ENCODE measurements at regions not wholly inside any gene's neighbourhood (a gene's known extent, or its start where the extent isn't known, plus 50 kb on each side); places are given as distances from the start of the nearest gene placed in this dataset.

GRCh38 chr14:101209594-101209993 is 306.1 kb upstream of the RTL1 start:
- H2AFZ ChIP-seq (ENCODE audit: low read depth, low read length): no peak overlapping the region
- no peaks in the 10 kb centered on the region for H3K36me3 ChIP-seq (replicated peaks; ENCODE audit: low read depth, low read length)
- no peaks in the 10 kb centered on the region for H3K27me3 ChIP-seq (ENCODE audit: low read depth, low read length)
- H3K9me3 ChIP-seq (ENCODE audit: insufficient read depth, low read length): peaks cover 7% of the 10 kb centered on the region; the same call in 1 of the 2 replicates
- no peak overlapping the region for H3K4me2 ChIP-seq (ENCODE audit: low read length)
- no peak overlapping the region for H3K4me3 ChIP-seq (ENCODE audit: low read length)
- no peak overlapping the region for H3K27ac ChIP-seq (ENCODE audit: low read length)
- H4K20me1 ChIP-seq (ENCODE audit: insufficient read depth, low read length): no peaks in the 10 kb centered on the region
- no peaks in the 10 kb centered on the region for H3K79me2 ChIP-seq (ENCODE audit: low read length)
- TF ChIP-seq CTCF (IDR thresholded peaks at IDR 0.05; ENCODE audit: low read depth, low read length) (no peak), EZH2phosphoT487 (IDR thresholded peaks at IDR 0.05; ENCODE audit: low read depth) (no peak)
- H3K9ac ChIP-seq (ENCODE audit: low read length): no peak overlapping the region
- H3K4me1 ChIP-seq (ENCODE audit: low read length): no peaks in the 10 kb centered on the region

GRCh38 chr14:101215266-101215665 is 311.7 kb upstream of the RTL1 start:
- H3K27me3 ChIP-seq (ENCODE audit: low read depth, low read length): no peaks in the 10 kb centered on the region
- no peak overlapping the region for H3K4me2 ChIP-seq (ENCODE audit: low read length)
- no peak overlapping the region for H3K4me3 ChIP-seq (ENCODE audit: low read length)
- no peaks in the 10 kb centered on the region for H3K9me3 ChIP-seq (ENCODE audit: insufficient read depth, low read length)
- no peak for TF ChIP-seq EZH2phosphoT487 (IDR thresholded peaks at IDR 0.05; ENCODE audit: low read depth)
- TF ChIP-seq CTCF (IDR thresholded peaks at IDR 0.05; ENCODE audit: low read depth, low read length): no peak
- H4K20me1 ChIP-seq (ENCODE audit: insufficient read depth, low read length): no peaks in the 10 kb centered on the region
- no peak overlapping the region for H3K27ac ChIP-seq (ENCODE audit: low read length)
- H3K4me1 ChIP-seq (ENCODE audit: low read length): no peaks in the 10 kb centered on the region
- H3K9ac ChIP-seq (ENCODE audit: low read length): no peak overlapping the region
- H2AFZ ChIP-seq (ENCODE audit: low read depth, low read length): no peak overlapping the region
- H3K36me3 ChIP-seq (replicated peaks; ENCODE audit: low read depth, low read length): no peaks in the 10 kb centered on the region
- no peaks in the 10 kb centered on the region for H3K79me2 ChIP-seq (ENCODE audit: low read length)

- Histone ChIP-seq H3K4me3 (ENCODE audit: low read length) (no peak overlapping the region), H3K4me2 (ENCODE audit: low read length) (no peak overlapping the region), H2AFZ (ENCODE audit: low read depth, low read length) (no peak overlapping the region), H3K9me3 (ENCODE audit: insufficient read depth, low read length) (no peaks in the 10 kb centered on the region), H3K4me1 (ENCODE audit: low read length) (no peaks in the 10 kb centered on the region), H3K27ac (ENCODE audit: low read length) (no peak overlapping the region), H3K27me3 (ENCODE audit: low read depth, low read length) (no peaks in the 10 kb centered on the region), H3K79me2 (ENCODE audit: low read length) (no peaks in the 10 kb centered on the region), H3K36me3 (replicated peaks; ENCODE audit: low read depth, low read length) (no peaks in the 10 kb centered on the region), H3K9ac (ENCODE audit: low read length) (no peak overlapping the region), H4K20me1 (ENCODE audit: insufficient read depth, low read length) (no peaks in the 10 kb centered on the region)
- TF ChIP-seq CTCF (IDR thresholded peaks at IDR 0.05; ENCODE audit: low read depth, low read length): no peak
- no peak for TF ChIP-seq EZH2phosphoT487 (IDR thresholded peaks at IDR 0.05; ENCODE audit: low read depth)
These were observed 312.4 kb upstream of the RTL1 start for GRCh38 chr14:101215927-101216326.

GRCh38 chr14:101216366-101217079 is 313.0 kb upstream of the RTL1 start:
- Histone ChIP-seq H2AFZ (ENCODE audit: low read depth, low read length) (no peak overlapping the region), H3K4me2 (ENCODE audit: low read length) (no peak overlapping the region), H3K36me3 (replicated peaks; ENCODE audit: low read depth, low read length) (no peaks in the 10 kb centered on the region), H3K9ac (ENCODE audit: low read length) (no peak overlapping the region), H3K79me2 (ENCODE audit: low read length) (no peaks in the 10 kb centered on the region), H3K4me1 (ENCODE audit: low read length) (no peaks in the 10 kb centered on the region), H3K27me3 (ENCODE audit: low read depth, low read length) (no peaks in the 10 kb centered on the region), H4K20me1 (ENCODE audit: insufficient read depth, low read length) (no peaks in the 10 kb centered on the region), H3K9me3 (ENCODE audit: insufficient read depth, low read length) (no peaks in the 10 kb centered on the region), H3K27ac (ENCODE audit: low read length) (no peak overlapping the region), H3K4me3 (ENCODE audit: low read length) (no peak overlapping the region)
- no peak for TF ChIP-seq CTCF (IDR thresholded peaks at IDR 0.05; ENCODE audit: low read depth, low read length)
- no peak for TF ChIP-seq EZH2phosphoT487 (IDR thresholded peaks at IDR 0.05; ENCODE audit: low read depth)

Data from OCI-LY3 (cell line).